NCI-H345 treated with DMSO at 0.1 percent for 48 hours (cell line): ENCODE measurements at regions not wholly inside any gene's neighbourhood (a gene's known extent, or its start where the extent isn't known, plus 50 kb on each side); places are given as distances from the start of the nearest gene placed in this dataset.

ENCODE experiments used
- DNase-seq: peaks from one replicate; lab custom pipeline; 2025; ENCODE audit not compliant: unreplicated experiment; lab: John Stamatoyannopoulos, UW

- no peak for DNase-seq
Measured at GRCh38 chr1:193787061-193787460, 600.6 kb upstream of the B3GALT2 start.

- DNase-seq: no peak
Measured at GRCh38 chr1:193785850-193786420, 599.5 kb upstream of the B3GALT2 start.

GRCh38 chr1:193774536-193775323 lies 588.3 kb upstream of the B3GALT2 start:
- no peak for DNase-seq

DNA sequence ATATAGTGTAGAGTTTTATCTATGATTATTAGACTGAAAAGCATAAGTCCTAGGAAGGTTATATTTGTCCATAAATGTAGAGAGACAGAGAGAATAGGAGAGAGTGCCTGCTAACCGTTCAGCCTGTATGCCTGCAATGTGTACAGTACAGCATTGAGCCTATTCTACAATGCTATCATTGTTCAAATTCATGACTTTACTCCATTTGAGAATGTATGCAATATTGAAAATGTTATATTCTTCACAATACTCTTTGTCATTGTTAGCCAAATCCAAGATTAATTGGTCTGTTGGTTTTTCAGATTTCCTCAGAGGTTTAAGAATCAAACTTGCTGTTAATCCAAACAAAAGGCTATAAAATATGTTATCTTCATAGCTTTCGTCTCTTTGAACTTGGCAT lies 585.2 kb upstream of the B3GALT2 start:
- DNase-seq: no peak

DNA sequence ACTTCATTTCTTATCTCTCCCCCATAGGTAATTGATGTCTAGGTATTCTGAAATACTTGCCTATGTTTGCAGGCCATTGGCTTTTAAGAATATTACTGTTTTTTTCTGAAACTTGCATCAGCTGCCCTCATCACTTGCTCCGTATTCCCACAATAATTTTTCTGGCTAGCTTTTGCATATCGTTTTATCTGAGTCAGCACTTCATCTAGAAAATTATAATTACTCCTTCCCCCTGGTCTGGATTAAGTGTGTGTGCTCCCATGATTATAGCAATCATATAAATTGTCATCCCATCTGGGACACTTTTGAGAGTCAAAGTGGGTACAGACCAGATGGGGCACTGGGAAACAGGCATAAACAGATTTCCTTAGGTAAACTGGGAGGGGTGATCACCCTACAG lies 583.2 kb upstream of the B3GALT2 start:
- no peak for DNase-seq

DNA sequence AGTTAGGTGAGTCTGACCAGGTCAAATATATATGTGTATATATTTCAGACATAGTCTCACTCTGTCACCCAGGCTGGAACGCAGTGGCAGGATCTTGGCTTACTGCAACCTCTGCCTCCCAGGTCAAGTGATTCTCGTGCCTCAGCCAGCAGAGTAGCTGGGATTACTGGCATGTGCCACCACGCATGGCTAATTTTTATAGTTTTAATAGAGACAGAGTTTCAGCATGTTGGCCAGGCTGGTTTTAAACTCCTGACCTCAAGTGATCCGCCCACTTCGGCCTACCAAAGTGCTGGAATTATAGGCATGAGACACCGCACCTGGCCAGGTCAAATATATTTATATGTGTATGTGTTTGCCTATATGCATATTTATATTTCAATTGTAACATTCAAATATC lies 581.5 kb upstream of the B3GALT2 start:
- no peak for DNase-seq

GRCh38 chr1:193766329-193766728 lies 579.9 kb upstream of the B3GALT2 start:
- no peak for DNase-seq

DNA sequence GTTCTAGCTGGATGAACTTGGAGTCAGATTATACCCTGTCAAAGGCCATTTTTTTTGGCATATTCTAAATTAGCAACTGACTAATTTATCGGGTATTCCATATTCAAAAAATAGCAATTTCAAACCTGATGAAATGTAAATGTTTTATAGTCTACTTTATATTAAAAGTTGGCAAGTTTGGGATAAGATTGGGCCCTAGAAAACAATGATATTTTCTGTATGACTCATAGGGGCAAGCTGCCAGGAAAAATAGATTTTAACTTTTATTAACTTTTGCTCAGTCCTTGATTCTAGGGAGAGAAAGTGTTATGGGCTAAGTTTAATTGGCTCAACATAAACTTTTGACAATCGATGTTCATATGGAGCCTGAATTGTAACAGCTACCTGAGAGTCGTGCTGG lies 576.9 kb upstream of the B3GALT2 start:
- DNase-seq: no peak

- no peak for DNase-seq
Measured at GRCh38 chr1:193762236-193762635, 575.8 kb upstream of the B3GALT2 start.

GRCh38 chr1:193755441-193755840 lies 569.0 kb upstream of the B3GALT2 start:
- no peak for DNase-seq

DNA sequence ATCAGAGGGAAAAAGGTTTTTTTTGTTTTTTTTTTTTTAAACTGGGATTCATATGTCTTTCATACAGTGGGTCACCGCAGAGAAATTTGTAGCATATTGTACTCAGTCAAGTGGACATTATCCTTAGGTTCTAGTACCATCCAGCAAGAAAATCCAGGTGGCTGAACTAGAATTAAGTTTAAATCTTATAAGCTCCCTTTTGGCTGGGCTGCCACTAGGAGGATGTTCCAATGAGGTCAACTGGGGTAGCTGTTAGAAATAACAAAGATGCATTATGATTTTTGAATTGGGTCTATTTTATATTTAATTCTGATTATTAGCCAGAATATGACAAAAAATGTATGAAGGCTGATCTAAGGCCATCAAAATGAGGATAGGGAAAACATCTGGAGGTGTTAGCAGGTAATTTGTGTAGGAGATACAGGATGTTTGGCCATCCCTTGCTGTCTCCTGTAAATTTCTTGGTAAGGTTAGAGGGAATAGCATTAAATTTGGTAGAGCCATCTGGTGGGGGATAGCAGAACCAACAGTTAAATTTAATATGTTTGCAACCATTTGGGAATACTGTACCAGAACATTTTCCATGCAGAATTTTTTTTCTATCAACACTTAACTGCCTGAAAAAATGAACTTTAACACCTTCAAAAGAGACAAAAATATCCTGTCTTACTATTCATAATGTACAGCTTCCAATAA lies 568.5 kb upstream of the B3GALT2 start:
- DNase-seq: no peak

DNA sequence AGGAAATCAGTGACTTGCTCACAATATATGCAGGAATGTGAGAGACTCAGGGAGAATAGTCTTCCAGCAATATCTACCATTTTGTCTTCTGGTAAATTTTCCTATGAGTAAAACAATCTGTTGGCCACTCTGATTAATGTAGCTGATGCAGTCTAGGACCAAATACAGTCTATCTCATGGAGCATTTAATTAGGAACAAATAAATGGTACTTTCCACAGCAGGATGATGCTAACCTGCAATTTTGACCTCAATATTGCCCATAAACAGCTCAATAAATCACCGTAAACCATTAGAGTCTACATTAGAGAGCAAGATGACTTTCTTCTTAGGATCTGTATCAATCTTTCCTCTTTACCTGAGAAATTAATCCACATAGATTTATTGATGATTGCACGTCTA lies 567.7 kb upstream of the B3GALT2 start:
- no peak for DNase-seq

DNA sequence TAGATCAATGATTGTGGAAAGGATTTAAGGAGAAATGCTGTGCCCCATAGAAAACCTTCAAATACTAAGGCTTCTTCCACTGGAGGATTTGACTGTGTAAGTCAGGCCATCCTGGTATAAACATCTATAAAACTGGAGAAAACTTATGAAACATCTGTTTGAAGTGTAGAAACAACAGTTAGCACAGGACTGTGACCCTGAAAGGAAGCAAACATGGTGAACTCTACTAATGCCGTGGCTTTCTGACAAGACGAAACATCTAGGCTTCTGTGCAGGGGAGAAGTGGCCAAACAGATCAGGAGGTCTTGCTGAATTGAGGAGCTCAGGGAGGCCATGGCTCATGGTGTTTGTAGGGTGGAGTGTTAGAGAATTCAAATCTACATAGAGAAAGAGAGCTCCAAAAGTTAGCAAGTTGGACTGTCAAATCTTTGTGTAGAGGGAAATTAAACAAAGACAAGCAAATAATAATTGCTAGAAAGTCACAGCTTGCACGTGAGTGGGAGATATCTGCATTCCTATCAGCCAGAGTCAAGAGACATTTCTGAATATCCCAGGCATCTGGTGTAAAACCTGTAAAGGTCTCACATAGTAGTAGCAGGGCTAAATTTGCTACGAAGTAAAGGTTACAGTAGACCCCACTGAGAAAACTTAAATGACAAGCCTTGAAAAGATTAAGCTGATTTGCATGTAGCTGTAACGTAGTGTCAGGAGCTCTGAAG lies 566.8 kb upstream of the B3GALT2 start:
- DNase-seq: no peak

- no peak for DNase-seq
Measured at GRCh38 chr1:193749868-193750267, 563.5 kb upstream of the B3GALT2 start.

- DNase-seq: no peak
Measured at GRCh38 chr1:193747579-193747978, 561.2 kb upstream of the B3GALT2 start.

GRCh38 chr1:193741228-193741627 lies 554.8 kb upstream of the B3GALT2 start:
- DNase-seq: no peak

DNA sequence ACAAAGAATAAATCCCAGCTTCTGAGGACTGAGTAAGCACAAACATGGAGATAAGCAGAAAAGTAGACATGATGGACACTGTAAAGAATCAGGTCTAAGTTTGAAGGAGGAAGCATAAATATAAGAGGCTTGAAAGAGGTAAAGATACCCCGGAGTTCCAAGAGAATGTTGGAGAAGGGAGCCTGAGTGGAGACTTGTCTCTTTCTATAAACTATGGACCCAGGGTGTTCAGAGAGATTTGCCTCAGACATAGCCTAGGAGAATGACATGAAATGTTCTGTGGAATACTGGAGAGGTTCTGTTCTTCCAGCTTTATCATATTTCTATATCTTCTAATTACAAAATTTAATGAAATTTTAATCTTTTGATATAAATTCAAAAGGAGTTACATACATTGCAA lies 554.3 kb upstream of the B3GALT2 start:
- no peak for DNase-seq

GRCh38 chr1:193736507-193736906 lies 550.1 kb upstream of the B3GALT2 start:
- DNase-seq: no peak

DNA sequence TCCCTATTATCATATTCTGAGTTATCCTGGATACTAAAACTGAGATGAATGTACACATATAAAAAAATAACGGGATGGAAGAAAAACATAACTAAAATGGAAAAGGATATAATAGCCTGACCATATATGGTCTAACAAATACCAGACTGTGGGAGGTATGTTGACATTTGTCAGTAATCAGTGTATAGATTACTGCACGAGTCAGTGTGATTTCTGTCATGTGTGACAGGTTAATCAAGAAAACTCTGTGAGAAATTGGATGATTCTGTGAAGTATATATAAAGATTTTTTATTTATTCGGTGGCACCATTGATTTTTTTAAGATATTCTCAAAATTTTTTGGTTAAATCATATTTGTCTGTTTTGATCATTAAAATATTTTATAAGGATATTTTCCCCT lies 547.3 kb upstream of the B3GALT2 start:
- DNase-seq: no peak

DNA sequence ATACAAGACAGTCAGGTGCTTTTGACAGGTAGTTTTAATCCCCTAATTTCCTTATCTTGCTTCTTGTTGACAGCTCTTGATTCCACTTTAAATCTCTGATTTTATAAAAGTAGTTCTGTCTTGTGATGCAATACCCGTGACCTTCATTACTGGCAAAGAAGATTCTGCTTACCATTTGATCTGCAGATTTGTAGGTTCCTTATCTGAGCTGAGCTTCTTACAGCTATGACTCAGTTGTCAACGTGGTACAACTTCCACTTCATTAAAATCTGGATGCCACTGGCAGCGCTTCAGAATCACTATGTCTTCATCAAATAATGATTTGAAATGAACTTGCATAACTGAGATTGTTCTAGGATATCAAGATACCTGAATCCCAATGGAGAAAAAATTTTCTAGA lies 543.6 kb upstream of the B3GALT2 start:
- no peak for DNase-seq

GRCh38 chr1:193729429-193729828 lies 543.0 kb upstream of the B3GALT2 start:
- DNase-seq: no peak

DNA sequence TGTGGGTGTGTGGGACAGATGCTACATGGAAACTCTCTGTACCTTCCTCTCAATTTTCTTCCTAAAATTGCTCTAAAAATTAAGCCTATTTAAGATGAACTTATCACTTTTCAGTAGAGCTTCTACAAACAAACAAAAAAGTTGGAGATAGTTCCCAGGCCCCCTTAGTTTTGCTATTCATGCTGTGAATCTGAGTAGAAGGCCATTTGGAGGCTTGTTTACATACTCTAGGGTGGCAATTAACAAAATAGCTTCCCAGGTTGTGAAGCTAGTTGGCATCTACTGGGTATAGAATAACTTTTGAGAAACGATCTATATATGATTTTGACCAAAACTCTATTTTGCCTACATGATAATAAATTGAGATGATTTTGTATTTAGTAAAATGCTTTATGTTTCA lies 541.4 kb upstream of the B3GALT2 start:
- no peak for DNase-seq
